ENCODE measurements at regions not wholly inside any gene's neighbourhood (a gene's known extent, or its start where the extent isn't known, plus 50 kb on each side); places are given as distances from the start of the nearest gene placed in this dataset.
A peak's percentile ranks its signal among the peaks of the same experiment; 100 is the strongest.

DNA sequence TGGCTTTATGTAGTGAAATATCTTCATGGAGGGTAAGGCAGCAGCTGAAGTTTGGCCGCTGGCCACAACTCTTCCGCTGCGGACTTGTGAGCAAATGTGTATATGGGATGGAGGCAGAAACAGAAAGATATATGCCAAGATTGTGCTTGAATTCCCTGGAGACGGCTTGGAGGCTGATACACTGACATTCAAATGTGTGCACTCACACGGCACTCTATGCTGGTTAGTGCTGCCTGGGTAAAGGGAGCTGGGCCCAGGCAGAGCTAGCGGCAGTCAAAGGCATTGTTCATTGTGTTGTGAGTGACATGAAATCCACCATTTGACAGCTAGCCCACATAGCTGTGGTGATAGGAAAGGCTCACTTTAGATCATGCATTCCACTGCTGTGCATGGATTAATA is 202.7 kb downstream of the CLIC5 start:
- Histone ChIP-seq H3K4me1 (no peaks in the 10 kb centered on the region), H3K4me3 (no peak overlapping the region), H3K36me3 (no peaks in the 10 kb centered on the region), H3K9me3 (no peaks in the 10 kb centered on the region), H3K27me3 (no peaks in the 10 kb centered on the region), H3K27ac (no peak overlapping the region)
- DNase-seq (no peak), ATAC-seq (no peak)
- TF ChIP-seq, protein P1, sequence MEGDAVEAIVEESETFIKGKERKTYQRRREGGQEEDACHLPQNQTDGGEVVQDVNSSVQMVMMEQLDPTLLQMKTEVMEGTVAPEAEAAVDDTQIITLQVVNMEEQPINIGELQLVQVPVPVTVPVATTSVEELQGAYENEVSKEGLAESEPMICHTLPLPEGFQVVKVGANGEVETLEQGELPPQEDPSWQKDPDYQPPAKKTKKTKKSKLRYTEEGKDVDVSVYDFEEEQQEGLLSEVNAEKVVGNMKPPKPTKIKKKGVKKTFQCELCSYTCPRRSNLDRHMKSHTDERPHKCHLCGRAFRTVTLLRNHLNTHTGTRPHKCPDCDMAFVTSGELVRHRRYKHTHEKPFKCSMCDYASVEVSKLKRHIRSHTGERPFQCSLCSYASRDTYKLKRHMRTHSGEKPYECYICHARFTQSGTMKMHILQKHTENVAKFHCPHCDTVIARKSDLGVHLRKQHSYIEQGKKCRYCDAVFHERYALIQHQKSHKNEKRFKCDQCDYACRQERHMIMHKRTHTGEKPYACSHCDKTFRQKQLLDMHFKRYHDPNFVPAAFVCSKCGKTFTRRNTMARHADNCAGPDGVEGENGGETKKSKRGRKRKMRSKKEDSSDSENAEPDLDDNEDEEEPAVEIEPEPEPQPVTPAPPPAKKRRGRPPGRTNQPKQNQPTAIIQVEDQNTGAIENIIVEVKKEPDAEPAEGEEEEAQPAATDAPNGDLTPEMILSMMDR (IDR thresholded peaks at IDR 0.05) = no peak
- intact Hi-C loops (cut with DNase I) = no loop called here

DNA sequence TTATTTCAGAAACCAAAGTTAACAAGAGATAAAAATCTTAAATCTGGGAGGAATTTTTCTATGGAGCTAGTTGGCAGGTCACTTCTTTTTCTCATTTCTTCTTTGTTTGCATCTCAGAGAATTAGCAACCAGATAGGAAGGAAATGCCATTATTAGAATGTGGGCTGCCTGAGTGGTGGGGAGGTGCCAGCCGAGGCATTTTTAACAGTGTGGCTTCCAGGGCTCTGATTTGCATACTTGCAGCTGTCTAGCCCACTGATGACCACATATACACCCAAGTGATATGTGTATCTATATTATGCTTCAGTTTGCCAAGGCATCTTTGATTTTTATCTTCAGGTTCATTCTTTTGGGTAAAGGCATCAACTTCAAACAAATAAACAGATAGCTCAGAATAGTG is 206.7 kb downstream of the CLIC5 start:
- DNase-seq (no peak), ATAC-seq (no peak)
- H3K4me3 ChIP-seq = no peak overlapping the region
- no peaks in the 10 kb centered on the region for H3K4me1 ChIP-seq
- intact Hi-C loops (cut with DNase I) = no loop called here
- H3K9me3 ChIP-seq = no peaks in the 10 kb centered on the region
- H3K27ac ChIP-seq = no peak overlapping the region
- TF ChIP-seq, protein P1 (IDR thresholded peaks at IDR 0.05) = no peak
- H3K36me3 ChIP-seq = no peaks in the 10 kb centered on the region
- no peaks in the 10 kb centered on the region for H3K27me3 ChIP-seq

- intact Hi-C loops (cut with DNase I) = no loop called here
- H3K9me3 ChIP-seq = no peaks in the 10 kb centered on the region
- H3K4me1 ChIP-seq = no peaks in the 10 kb centered on the region
- no peak overlapping the region for H3K27ac ChIP-seq
- no peaks in the 10 kb centered on the region for H3K36me3 ChIP-seq
- no peak overlapping the region for H3K4me3 ChIP-seq
- DNase-seq (no peak), ATAC-seq (no peak)
- TF ChIP-seq, protein P1 (IDR thresholded peaks at IDR 0.05) = no peak
- H3K27me3 ChIP-seq = no peaks in the 10 kb centered on the region
These were observed 207.5 kb downstream of the CLIC5 start for GRCh38 chr6:45808042-45808645.

DNA sequence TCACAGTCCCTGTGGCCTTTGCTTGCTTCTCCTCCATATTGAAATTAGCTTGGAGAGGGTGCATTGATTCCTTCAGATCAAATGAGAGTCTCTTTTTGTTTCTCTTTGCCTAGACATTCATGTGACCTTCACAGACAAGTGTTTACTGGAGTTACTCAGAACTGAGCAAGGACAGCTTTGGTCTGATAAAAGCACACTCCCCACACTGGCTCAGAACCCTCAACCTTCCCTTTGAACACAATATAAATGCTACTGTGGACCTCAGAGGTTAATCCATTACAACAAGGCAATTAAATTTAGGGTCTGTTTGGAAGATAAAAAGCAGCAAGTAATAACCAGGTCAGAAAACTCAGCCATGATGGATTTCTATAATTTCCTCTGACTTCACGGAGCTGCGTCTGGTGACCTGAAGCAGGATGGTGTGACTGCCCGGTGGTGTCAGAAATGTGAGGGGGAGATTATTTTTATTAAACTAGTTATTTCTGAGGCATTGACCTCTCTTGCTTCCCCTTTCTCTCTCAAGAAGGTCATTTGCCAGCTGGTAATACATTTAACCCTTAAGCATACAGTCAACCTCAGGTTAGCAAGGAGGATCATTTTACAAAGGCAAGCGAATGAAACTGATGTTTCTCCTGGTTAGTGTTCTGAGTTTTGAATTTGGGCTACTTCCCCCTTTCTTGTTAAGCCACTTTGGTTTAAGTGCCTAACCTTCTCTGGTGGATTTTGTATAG is 208.2 kb downstream of the CLIC5 start:
- DNase-seq = no peak
- no peak overlapping the region for H3K4me3 ChIP-seq
- intact Hi-C loops (cut with DNase I) = no loop called here
- H3K9me3 ChIP-seq = no peaks in the 10 kb centered on the region
- H3K4me1 ChIP-seq = no peaks in the 10 kb centered on the region
- ATAC-seq = no peak
- TF ChIP-seq, protein P1 (IDR thresholded peaks at IDR 0.05) = no peak
- no peaks in the 10 kb centered on the region for H3K27me3 ChIP-seq
- H3K36me3 ChIP-seq = no peaks in the 10 kb centered on the region
- H3K27ac ChIP-seq = no peak overlapping the region

- Histone ChIP-seq H3K36me3 (no peaks in the 10 kb centered on the region), H3K27me3 (no peaks in the 10 kb centered on the region), H3K4me3 (no peak overlapping the region), H3K9me3 (no peaks in the 10 kb centered on the region), H3K27ac (no peak overlapping the region), H3K4me1 (no peaks in the 10 kb centered on the region)
- ATAC-seq = peak; percentile 56
- TF ChIP-seq, protein P1 (IDR thresholded peaks at IDR 0.05) = no peak
- intact Hi-C loops (cut with DNase I) = no loop called here
- no peak for DNase-seq
These were observed 209.5 kb downstream of the CLIC5 start for GRCh38 chr6:45806172-45806571.

All from upper lobe of right lung (tissue), 1 donor.